ENCODE measurements at regions not wholly inside any gene's neighbourhood (a gene's known extent, or its start where the extent isn't known, plus 50 kb on each side); places are given as distances from the start of the nearest gene placed in this dataset.

GRCh38 chr11:92714111-92714510 is 255.3 kb upstream of the MTNR1B start:
- Mint-ChIP-seq H3K4me1 (ENCODE audit: insufficient read depth, unreplicated experiment) (peaks cover 6% of the 10 kb centered on the region), H3K36me3 (ENCODE audit: insufficient read depth, unreplicated experiment) (no peaks in the 10 kb centered on the region), H3K9me3 (ENCODE audit: unreplicated experiment) (no peaks in the 10 kb centered on the region), H3K27ac (ENCODE audit: low read depth, unreplicated experiment) (no peak overlapping the region), H3K4me3 (ENCODE audit: unreplicated experiment) (no peak overlapping the region), H3K27me3 (ENCODE audit: insufficient read depth, unreplicated experiment) (no peaks in the 10 kb centered on the region)
- no TSS peak for BruUV-seq (replicated peaks)
- ChIA-PET POLR2A (no interaction called here), CTCF (interaction anchor here (0.7 kb wide), 1 partner anchor 16 kb away, joined by 5 read pairs; no protein-coding TSS in a partner anchor)
- no peak for TF ChIP-seq CTCF (IDR thresholded peaks at IDR 0.05; ENCODE audit: unreplicated experiment)
- intact Hi-C loops (cut with micrococcal nuclease), result no loop called here
- no peak for DNase-seq (ENCODE audit: unreplicated experiment)

- intact Hi-C loops (cut with micrococcal nuclease), result no loop called here
- Mint-ChIP-seq H3K4me1 (ENCODE audit: insufficient read depth, unreplicated experiment) (no peaks in the 10 kb centered on the region), H3K36me3 (ENCODE audit: insufficient read depth, unreplicated experiment) (no peaks in the 10 kb centered on the region), H3K27me3 (ENCODE audit: insufficient read depth, unreplicated experiment) (no peaks in the 10 kb centered on the region), H3K27ac (ENCODE audit: low read depth, unreplicated experiment) (no peak overlapping the region), H3K9me3 (ENCODE audit: unreplicated experiment) (no peaks in the 10 kb centered on the region), H3K4me3 (ENCODE audit: unreplicated experiment) (no peak overlapping the region)
- ChIA-PET POLR2A (interaction anchor here (0.6 kb wide), 1 partner anchor 9 kb away, joined by 4 read pairs; no protein-coding TSS in a partner anchor), CTCF (interaction anchor here (0.8 to 1.3 kb wide), 2 partner anchors 10 to 16 kb away, joined by 3 to 8 read pairs; no protein-coding TSS in a partner anchor)
- BruUV-seq (replicated peaks), result no TSS peak
- TF ChIP-seq CTCF (IDR thresholded peaks at IDR 0.05; ENCODE audit: unreplicated experiment), result no peak
- DNase-seq (ENCODE audit: unreplicated experiment), result peak; percentile 9
Measured at GRCh38 chr11:92717240-92717639, 252.2 kb upstream of the MTNR1B start.

- POLR2A ChIA-PET, result no interaction called here
- Mint-ChIP-seq H3K9me3 (ENCODE audit: unreplicated experiment) (no peaks in the 10 kb centered on the region), H3K4me3 (ENCODE audit: unreplicated experiment) (no peak overlapping the region), H3K27ac (ENCODE audit: low read depth, unreplicated experiment) (no peak overlapping the region), H3K4me1 (ENCODE audit: insufficient read depth, unreplicated experiment) (no peaks in the 10 kb centered on the region), H3K36me3 (ENCODE audit: insufficient read depth, unreplicated experiment) (no peaks in the 10 kb centered on the region), H3K27me3 (ENCODE audit: insufficient read depth, unreplicated experiment) (no peaks in the 10 kb centered on the region)
- no TSS peak for BruUV-seq (replicated peaks)
- intact Hi-C loops (cut with micrococcal nuclease), result no loop called here
- no peak for DNase-seq (ENCODE audit: unreplicated experiment)
- CTCF ChIA-PET, result no interaction called here
- TF ChIP-seq CTCF (IDR thresholded peaks at IDR 0.05; ENCODE audit: unreplicated experiment), result no peak
Measured at GRCh38 chr11:92720385-92720784, 249.1 kb upstream of the MTNR1B start.

GRCh38 chr11:92725352-92725751 is 244.1 kb upstream of the MTNR1B start:
- no peaks in the 10 kb centered on the region for H3K36me3 Mint-ChIP-seq (ENCODE audit: insufficient read depth, unreplicated experiment)
- BruUV-seq (replicated peaks), result no TSS peak
- intact Hi-C loops (cut with micrococcal nuclease), result no loop called here
- no peak for DNase-seq (ENCODE audit: unreplicated experiment)
- ChIA-PET CTCF (interaction anchor here (0.7 to 1.7 kb wide), 3 partner anchors 8 to 185 kb away, joined by 3 to 4 read pairs (median 3); no protein-coding TSS in a partner anchor), POLR2A (interaction anchor here (0.6 kb wide), 1 partner anchor 168 kb away, joined by 3 read pairs; no protein-coding TSS in a partner anchor)
- no peak overlapping the region for H3K27ac Mint-ChIP-seq (ENCODE audit: low read depth, unreplicated experiment)
- TF ChIP-seq CTCF (IDR thresholded peaks at IDR 0.05; ENCODE audit: unreplicated experiment), result no peak
- H3K4me3 Mint-ChIP-seq (ENCODE audit: unreplicated experiment), result no peak overlapping the region
- H3K9me3 Mint-ChIP-seq (ENCODE audit: unreplicated experiment), result no peaks in the 10 kb centered on the region
- H3K4me1 Mint-ChIP-seq (ENCODE audit: insufficient read depth, unreplicated experiment), result no peaks in the 10 kb centered on the region
- peaks cover 10% of the 10 kb centered on the region for H3K27me3 Mint-ChIP-seq (ENCODE audit: insufficient read depth, unreplicated experiment)
